SKM-1 treated with dmso at 0.1 percent for 144 hours (cell line): ENCODE measurements at regions not wholly inside any gene's neighbourhood (a gene's known extent, or its start where the extent isn't known, plus 50 kb on each side); places are given as distances from the start of the nearest gene placed in this dataset.

Experiments used
- DNase-seq: peaks from one replicate; lab custom pipeline; 2025; ENCODE audit not compliant: unreplicated experiment; lab: John Stamatoyannopoulos, UW

DNA sequence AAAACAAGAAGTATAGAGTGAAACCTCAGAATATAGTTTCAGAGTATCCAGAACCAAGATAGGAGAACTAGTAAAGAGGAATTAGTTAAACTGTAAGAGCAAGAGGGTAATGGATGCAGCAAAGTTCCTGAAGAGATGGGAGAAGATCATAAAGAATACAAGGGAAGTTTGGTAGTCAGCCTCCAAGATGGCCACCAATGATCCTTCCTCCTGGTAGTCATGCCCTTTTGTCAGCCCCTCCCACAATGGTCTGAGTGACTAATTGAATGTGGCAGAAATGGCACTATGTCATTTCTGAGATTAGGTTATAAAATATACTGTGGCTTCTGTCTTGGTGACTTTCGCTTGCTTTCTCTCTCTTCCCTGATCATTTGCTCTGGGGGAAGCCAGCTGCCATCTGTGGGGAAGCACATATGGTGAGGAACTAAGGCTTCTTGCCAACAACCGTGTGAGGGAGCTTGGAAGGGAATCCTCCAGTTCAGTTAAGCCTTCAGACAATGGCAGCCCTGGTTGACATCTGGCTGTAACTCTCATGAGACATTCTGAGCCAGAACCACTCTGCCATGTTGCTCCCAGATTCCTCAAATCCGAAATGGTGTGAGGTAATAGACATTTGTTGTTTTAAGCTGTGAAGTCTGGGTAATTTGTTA, 55.3 kb upstream of the AMN1 start:
- no peak for DNase-seq

DNA sequence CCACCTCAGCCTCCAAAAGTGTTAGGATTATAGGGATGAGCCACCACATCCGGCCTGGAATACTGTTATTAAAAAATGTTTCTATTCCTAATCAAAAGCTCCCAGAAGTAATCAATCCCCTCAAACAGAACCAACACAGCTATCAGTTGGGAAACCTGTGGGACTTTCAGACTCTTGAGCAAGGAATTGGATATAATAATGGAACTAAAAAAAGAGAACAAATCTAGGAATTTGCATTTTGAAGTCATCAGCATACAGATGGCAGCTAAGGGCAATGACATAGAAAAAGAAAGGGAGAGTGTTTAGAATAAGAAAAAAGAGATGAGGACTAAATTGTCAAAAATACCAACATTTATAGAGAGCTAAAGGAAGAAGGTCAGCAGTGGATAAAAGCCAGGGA, 54.7 kb upstream of the AMN1 start:
- DNase-seq, result no peak

DNA sequence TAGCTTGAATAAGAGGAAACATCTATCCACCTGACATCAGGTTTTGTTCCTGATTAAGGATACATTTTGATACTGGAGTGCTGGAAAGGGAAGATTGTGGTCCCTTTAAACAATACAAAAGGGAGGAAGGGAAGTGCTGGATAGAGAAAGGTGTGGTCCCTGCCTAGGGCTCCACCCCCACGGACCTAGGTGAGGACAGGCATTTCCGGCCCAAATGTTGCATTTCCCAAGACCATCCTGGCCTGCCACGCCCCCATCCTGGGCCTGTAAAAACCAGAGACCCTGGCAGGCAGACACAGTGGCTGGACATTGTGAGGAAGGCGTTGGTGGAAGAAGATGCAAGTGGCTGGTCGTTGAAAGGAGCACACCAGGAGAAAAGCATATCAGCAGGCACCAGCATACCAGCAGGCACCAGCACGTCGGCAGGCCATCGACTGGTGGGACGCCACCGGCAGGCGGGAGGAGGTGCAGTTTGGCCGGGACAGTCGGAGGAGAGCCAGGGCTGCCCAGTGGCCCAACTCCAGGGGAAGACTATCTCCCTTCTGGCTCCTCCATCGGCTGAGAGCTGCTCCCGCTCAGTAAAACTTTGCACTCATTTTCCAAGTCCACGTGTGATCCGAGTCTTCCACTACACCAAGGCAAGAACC, 53.2 kb upstream of the AMN1 start:
- no peak for DNase-seq

DNA sequence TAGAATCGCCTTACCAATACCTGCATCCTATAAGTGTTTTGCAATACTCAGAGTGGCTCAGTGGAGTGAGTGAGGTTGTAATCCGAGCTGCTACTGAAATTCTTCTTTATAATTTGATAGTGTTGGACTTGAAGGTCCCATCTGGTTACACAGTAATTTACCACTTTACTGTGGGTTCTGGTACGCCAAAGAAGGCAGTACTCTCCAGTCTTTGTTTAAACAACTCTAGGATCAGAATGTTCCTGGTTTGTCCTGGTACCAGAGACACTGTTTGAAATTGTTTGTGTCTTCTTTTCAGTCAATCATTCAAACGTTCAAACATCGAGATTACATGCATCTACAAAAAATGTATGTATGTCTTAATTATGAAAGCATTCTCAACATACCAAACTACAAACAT, 51.3 kb upstream of the AMN1 start:
- DNase-seq, result no peak

DNA sequence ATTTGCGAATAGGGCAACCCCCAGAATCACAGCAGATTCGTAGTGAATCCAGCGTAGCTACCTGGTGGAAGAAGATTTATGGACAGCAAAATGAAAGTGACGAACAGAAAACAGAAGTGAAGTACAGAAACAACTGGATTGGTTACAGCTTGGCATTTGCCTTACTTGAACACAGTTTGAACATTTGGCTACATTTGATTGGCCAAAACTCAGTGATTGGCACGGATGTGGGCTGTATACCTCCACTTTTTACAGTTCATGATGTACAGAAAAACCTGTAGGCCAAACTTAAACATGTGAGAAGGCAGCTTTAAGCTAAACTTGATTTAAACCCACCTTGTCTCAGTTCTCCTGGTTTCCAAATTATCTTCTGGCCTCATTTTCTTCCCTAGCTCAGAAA, 49.9 kb upstream of the AMN1 start:
- no peak for DNase-seq
